HG03520 (cell line): ENCODE measurements at regions not wholly inside any gene's neighbourhood (a gene's known extent, or its start where the extent isn't known, plus 50 kb on each side); places are given as distances from the start of the nearest gene placed in this dataset.
"Not testable (repeated sequence)": the region's sequence is repeated elsewhere in the genome, so short reads cannot be mapped to it uniquely, and the experiment has no call there.

Experiments used
- ATAC-seq: cut with Tn5 transposase; IDR thresholded peaks from one replicate; pipeline ENCODE4 v1.9.1; 2021; ENCODE audit warnings: mild to moderate bottlenecking, moderate library complexity; ENCODE audit not compliant: unreplicated experiment

GRCh38 chr16:17031484-17032268 lies 439.1 kb downstream of the XYLT1 start:
- no peak for ATAC-seq

GRCh38 chr16:17032332-17032731 lies 438.4 kb downstream of the XYLT1 start:
- no peak for ATAC-seq

GRCh38 chr16:17034477-17035252 lies 436.1 kb downstream of the XYLT1 start:
- no peak for ATAC-seq

- no peak for ATAC-seq
Measured at GRCh38 chr16:17037499-17037898, 433.3 kb downstream of the XYLT1 start.

- no peak for ATAC-seq
Measured at GRCh38 chr16:17038415-17038814, 432.3 kb downstream of the XYLT1 start.

- not testable (repeated sequence) for ATAC-seq
Measured at GRCh38 chr16:17049109-17049508, 421.7 kb downstream of the XYLT1 start.

GRCh38 chr16:17050468-17050867 lies 420.3 kb downstream of the XYLT1 start:
- ATAC-seq: no peak
